ENCODE measurements at regions not wholly inside any gene's neighbourhood (a gene's known extent, or its start where the extent isn't known, plus 50 kb on each side); places are given as distances from the start of the nearest gene placed in this dataset.
A peak's percentile ranks its signal among the peaks of the same experiment; 100 is the strongest.

DNA sequence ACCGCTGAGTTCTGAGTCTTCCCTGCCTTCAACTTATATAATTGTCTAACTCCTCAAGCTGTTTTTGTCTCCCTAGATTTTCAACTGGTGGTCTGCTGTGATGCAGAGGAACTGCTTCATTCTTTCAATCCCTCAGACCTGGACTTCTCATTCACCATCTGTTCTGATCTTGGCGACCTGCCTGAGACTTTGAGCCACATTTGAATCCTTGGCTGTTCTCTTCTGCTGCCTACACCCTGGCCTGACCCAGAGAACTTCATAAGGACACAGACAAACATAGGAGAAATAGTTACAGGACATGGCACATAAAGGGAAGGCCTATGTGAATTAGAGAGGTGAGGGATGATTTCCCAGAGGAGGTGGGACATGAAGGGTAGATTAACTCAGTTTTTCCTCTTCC, 326.7 kb downstream of the PTEN start:
- Histone ChIP-seq H3K36me3 (ENCODE audit: control insufficient read depth in 3 of 3, insufficient read depth in 2 of 3, low read depth in 1 of 3, low read length in 3 of 3) (no peaks in the 10 kb centered on the region), H3K27me3 (ENCODE audit: control insufficient read depth in 3 of 3, insufficient read depth in 3 of 3, low read length in 3 of 3) (no peaks in the 10 kb centered on the region), H3K9me3 (ENCODE audit: control insufficient read depth in 2 of 2, insufficient read depth in 1 of 2, low read depth in 1 of 2, low read length in 1 of 2) (no peaks in the 10 kb centered on the region), H3K4me1 (ENCODE audit: control insufficient read depth in 3 of 3, insufficient read depth in 2 of 3, low read depth in 1 of 3, low read length in 2 of 3) (no peaks in the 10 kb centered on the region), H3K27ac (ENCODE audit: low read depth in 1 of 3, low read length in 2 of 3) (no peak overlapping the region), H3K4me3 (ENCODE audit: low read depth in 1 of 3, low read length in 3 of 3) (no peak overlapping the region)
- 84 to 93% (median 89%) methylated on average over 2 of the region's 2 CpGs for WGBS, 3 donors
- FAIRE-seq (no peak), DNase-seq (no peak)

DNA sequence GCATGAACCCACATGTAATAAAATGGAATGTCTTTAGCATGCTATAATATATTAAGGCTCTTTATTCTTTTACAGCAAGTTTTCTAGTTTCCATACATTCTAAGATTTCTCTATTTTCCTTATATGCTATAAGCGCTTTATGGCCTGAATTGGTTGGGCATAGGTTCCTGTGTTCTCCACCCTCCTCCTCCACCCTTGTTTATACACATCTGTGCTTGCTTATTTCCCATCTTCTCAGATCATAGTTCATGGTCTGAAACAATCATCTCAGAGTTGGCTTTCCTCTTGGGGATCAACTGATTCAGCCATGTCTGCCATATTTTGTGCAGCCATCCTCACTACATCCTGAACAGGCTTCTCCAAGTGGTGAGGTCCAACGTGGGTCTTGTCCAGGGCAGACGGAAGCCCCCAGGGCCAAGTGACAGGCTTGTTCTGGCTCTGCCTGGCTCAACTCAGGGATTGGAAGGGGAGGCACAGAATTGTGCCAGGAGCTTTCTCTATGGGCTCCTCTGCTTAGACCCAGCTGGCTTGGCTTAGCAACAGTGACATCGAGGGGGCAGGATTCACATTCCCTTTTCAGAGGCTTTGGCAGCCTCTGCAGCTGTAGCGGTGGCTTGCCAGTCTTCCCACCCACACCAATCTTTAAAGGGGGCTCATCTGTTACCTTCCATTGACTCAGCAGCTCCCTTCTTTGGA, 327.3 kb downstream of the PTEN start:
- H3K9me3 ChIP-seq (ENCODE audit: control insufficient read depth in 2 of 2, insufficient read depth in 1 of 2, low read depth in 1 of 2, low read length in 1 of 2): no peaks in the 10 kb centered on the region
- no peaks in the 10 kb centered on the region for H3K36me3 ChIP-seq (ENCODE audit: control insufficient read depth in 3 of 3, insufficient read depth in 2 of 3, low read depth in 1 of 3, low read length in 3 of 3)
- H3K4me3 ChIP-seq (ENCODE audit: low read depth in 1 of 3, low read length in 3 of 3): no peak overlapping the region
- WGBS, 3 donors: 83 to 93% (median 89%) methylated on average over 5 of the region's 5 CpGs
- DNase-seq (no peak), FAIRE-seq (no peak)
- H3K4me1 ChIP-seq (ENCODE audit: control insufficient read depth in 3 of 3, insufficient read depth in 2 of 3, low read depth in 1 of 3, low read length in 2 of 3): no peaks in the 10 kb centered on the region
- no peaks in the 10 kb centered on the region for H3K27me3 ChIP-seq (ENCODE audit: control insufficient read depth in 3 of 3, insufficient read depth in 3 of 3, low read length in 3 of 3)
- no peak overlapping the region for H3K27ac ChIP-seq (ENCODE audit: low read depth in 1 of 3, low read length in 2 of 3)

DNA sequence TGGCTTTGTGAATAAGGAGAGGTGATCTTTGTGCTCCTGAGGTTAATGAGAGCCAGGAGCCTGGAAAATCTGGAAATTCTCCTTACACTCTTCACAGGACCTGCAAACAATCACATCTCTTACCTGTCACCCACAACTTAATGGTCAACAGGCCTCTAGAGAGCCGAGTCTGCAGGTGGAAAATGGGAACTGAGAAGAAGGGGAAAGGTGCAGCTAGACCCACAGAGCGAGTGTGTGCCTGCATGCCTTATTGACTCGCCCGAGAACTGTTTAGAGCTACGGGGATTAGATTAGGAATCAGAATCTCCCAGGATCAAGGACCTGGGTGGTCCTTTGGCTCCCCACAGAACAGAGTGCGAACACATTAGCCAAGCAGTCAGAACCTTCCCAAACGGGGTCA, 329.6 kb downstream of the PTEN start:
- no peak overlapping the region for H3K27ac ChIP-seq (ENCODE audit: low read depth in 1 of 3, low read length in 2 of 3)
- H3K4me3 ChIP-seq (ENCODE audit: low read depth in 1 of 3, low read length in 3 of 3): no peak overlapping the region
- no peaks in the 10 kb centered on the region for H3K9me3 ChIP-seq (ENCODE audit: control insufficient read depth in 2 of 2, insufficient read depth in 1 of 2, low read depth in 1 of 2, low read length in 1 of 2)
- FAIRE-seq (no peak), DNase-seq (no peak)
- no peaks in the 10 kb centered on the region for H3K4me1 ChIP-seq (ENCODE audit: control insufficient read depth in 3 of 3, insufficient read depth in 2 of 3, low read depth in 1 of 3, low read length in 2 of 3)
- H3K27me3 ChIP-seq (ENCODE audit: control insufficient read depth in 3 of 3, insufficient read depth in 3 of 3, low read length in 3 of 3): no peaks in the 10 kb centered on the region
- H3K36me3 ChIP-seq (ENCODE audit: control insufficient read depth in 3 of 3, insufficient read depth in 2 of 3, low read depth in 1 of 3, low read length in 3 of 3): no peaks in the 10 kb centered on the region
- 89 to 93% (median 92%) methylated on average over 7 of the region's 7 CpGs for WGBS, 3 donors

DNA sequence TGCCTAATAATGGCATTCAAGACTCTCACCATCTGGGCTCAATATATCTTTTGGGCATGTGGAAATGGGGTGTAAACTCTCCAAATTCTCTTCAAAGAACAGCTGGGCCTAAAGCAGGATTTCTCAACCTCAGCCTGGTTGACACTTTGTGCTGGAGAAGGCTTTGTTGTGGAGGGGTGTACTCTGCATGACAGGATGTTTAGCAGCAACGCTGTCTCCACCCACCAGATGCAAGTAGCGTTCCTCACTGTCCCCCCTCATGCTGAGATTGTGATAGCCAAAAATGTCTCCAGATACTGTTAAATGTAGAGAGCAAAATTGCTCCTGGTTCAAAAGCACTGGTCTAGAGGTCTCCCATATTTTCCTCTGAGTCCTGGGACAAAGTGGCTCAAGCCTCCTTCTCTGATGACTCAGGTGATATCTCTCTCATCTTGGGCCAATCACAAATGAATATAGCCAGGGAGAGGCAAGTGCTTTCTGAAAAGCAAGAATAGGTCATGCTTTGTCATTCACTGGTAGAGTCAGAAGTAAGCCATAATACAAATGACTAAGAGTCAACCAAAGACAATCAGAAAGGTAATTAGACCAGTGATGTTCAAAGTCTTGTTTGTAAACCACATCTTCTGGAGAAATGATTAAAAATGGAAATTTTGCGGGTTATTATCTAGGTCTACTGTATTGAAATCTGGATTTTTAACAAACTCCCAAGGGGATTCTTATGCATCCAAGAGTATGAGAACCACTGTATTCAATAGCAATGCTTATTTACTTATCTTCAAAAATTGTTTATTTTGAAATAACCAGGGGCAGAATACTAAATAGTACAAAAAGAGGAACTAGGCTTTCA, 330.8 kb downstream of the PTEN start:
- Histone ChIP-seq H3K27ac (ENCODE audit: low read depth in 1 of 3, low read length in 2 of 3) (no peak overlapping the region), H3K27me3 (ENCODE audit: control insufficient read depth in 3 of 3, insufficient read depth in 3 of 3, low read length in 3 of 3) (no peaks in the 10 kb centered on the region), H3K9me3 (ENCODE audit: control insufficient read depth in 2 of 2, insufficient read depth in 1 of 2, low read depth in 1 of 2, low read length in 1 of 2) (no peaks in the 10 kb centered on the region), H3K36me3 (ENCODE audit: control insufficient read depth in 3 of 3, insufficient read depth in 2 of 3, low read depth in 1 of 3, low read length in 3 of 3) (no peaks in the 10 kb centered on the region), H3K4me3 (ENCODE audit: low read depth in 1 of 3, low read length in 3 of 3) (no peak overlapping the region), H3K4me1 (ENCODE audit: control insufficient read depth in 3 of 3, insufficient read depth in 2 of 3, low read depth in 1 of 3, low read length in 2 of 3) (no peaks in the 10 kb centered on the region)
- peak in 1 of 2 donors; percentile 2 for DNase-seq
- no peak for FAIRE-seq
- 66 to 90% (median 76%) methylated on average over 3 of the region's 3 CpGs for WGBS, 3 donors

- FAIRE-seq (no peak), DNase-seq (no peak)
- Histone ChIP-seq H3K4me1 (ENCODE audit: control insufficient read depth in 3 of 3, insufficient read depth in 2 of 3, low read depth in 1 of 3, low read length in 2 of 3) (no peaks in the 10 kb centered on the region), H3K9me3 (ENCODE audit: control insufficient read depth in 2 of 2, insufficient read depth in 1 of 2, low read depth in 1 of 2, low read length in 1 of 2) (no peaks in the 10 kb centered on the region), H3K27ac (ENCODE audit: low read depth in 1 of 3, low read length in 2 of 3) (no peak overlapping the region), H3K4me3 (ENCODE audit: low read depth in 1 of 3, low read length in 3 of 3) (no peak overlapping the region), H3K36me3 (ENCODE audit: control insufficient read depth in 3 of 3, insufficient read depth in 2 of 3, low read depth in 1 of 3, low read length in 3 of 3) (no peaks in the 10 kb centered on the region), H3K27me3 (ENCODE audit: control insufficient read depth in 3 of 3, insufficient read depth in 3 of 3, low read length in 3 of 3) (no peaks in the 10 kb centered on the region)
- 9 to 22% (median 14%) methylated on average over 2 of the region's 2 CpGs for WGBS, 3 donors
Measured at GRCh38 chr10:88194961-88195367, 331.5 kb downstream of the PTEN start.

DNA sequence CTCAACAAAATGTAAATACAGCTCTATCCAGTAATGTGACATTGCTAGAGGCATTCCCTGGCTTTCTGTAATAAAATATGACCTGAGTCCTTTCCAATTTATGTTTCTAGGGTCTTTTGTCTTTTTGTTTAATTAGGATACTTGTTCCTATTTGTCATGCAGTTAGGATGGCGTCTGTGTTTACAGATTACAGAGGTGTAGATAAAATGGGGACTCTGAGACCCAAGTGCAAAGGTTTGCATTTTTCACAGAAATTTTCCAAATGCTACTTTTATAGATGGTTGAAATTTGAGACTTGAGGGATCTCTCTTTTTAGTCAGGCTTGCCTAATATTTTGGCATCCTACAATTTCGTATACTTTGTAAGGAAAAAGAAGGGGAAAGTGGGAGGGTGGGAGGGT, 332.4 kb downstream of the PTEN start:
- DNase-seq (no peak), FAIRE-seq (no peak)
- Histone ChIP-seq H3K4me1 (ENCODE audit: control insufficient read depth in 3 of 3, insufficient read depth in 2 of 3, low read depth in 1 of 3, low read length in 2 of 3) (no peaks in the 10 kb centered on the region), H3K4me3 (ENCODE audit: low read depth in 1 of 3, low read length in 3 of 3) (no peak overlapping the region), H3K9me3 (ENCODE audit: control insufficient read depth in 2 of 2, insufficient read depth in 1 of 2, low read depth in 1 of 2, low read length in 1 of 2) (no peaks in the 10 kb centered on the region), H3K27ac (ENCODE audit: low read depth in 1 of 3, low read length in 2 of 3) (no peak overlapping the region), H3K27me3 (ENCODE audit: control insufficient read depth in 3 of 3, insufficient read depth in 3 of 3, low read length in 3 of 3) (no peaks in the 10 kb centered on the region), H3K36me3 (ENCODE audit: control insufficient read depth in 3 of 3, insufficient read depth in 2 of 3, low read depth in 1 of 3, low read length in 3 of 3) (no peaks in the 10 kb centered on the region)
- WGBS, 3 donors: 59 to 66% (median 61%) methylated on average over 2 of the region's 2 CpGs

DNA sequence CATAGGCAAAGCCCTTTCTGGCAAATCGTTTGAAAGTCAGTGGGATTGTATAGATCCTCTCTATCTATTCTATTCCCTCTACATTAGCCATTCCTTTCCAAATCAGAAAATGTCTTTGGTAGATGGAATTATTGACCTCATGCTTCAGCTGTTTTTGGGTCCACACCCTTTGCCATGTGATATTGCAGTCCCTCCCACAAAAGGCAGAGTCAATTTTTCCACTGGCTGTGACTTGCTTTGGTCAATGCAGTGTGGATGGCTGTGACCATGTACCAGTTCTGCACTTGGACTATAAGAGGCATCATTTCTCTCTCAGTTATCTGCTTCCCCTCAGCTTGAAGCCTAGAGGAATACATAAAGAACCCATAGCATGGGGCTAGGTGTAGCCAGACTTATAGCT, 332.9 kb downstream of the PTEN start:
- H3K9me3 ChIP-seq (ENCODE audit: control insufficient read depth in 2 of 2, insufficient read depth in 1 of 2, low read depth in 1 of 2, low read length in 1 of 2): no peaks in the 10 kb centered on the region
- no peak overlapping the region for H3K27ac ChIP-seq (ENCODE audit: low read depth in 1 of 3, low read length in 2 of 3)
- H3K27me3 ChIP-seq (ENCODE audit: control insufficient read depth in 3 of 3, insufficient read depth in 3 of 3, low read length in 3 of 3): no peaks in the 10 kb centered on the region
- no peaks in the 10 kb centered on the region for H3K36me3 ChIP-seq (ENCODE audit: control insufficient read depth in 3 of 3, insufficient read depth in 2 of 3, low read depth in 1 of 3, low read length in 3 of 3)
- whole genome bisulfite sequencing, 3 donors: 52 to 68% (median 54%) methylated on average over 1 of the region's 1 CpG
- H3K4me3 ChIP-seq (ENCODE audit: low read depth in 1 of 3, low read length in 3 of 3): no peak overlapping the region
- H3K4me1 ChIP-seq (ENCODE audit: control insufficient read depth in 3 of 3, insufficient read depth in 2 of 3, low read depth in 1 of 3, low read length in 2 of 3): no peaks in the 10 kb centered on the region
- FAIRE-seq: no peak
- no peak for DNase-seq

GRCh38 chr10:88198023-88198422, 334.6 kb downstream of the PTEN start:
- WGBS, 3 donors: 84 to 93% (median 88%) methylated on average over 3 of the region's 3 CpGs
- Histone ChIP-seq H3K27me3 (ENCODE audit: control insufficient read depth in 3 of 3, insufficient read depth in 3 of 3, low read length in 3 of 3) (no peaks in the 10 kb centered on the region), H3K9me3 (ENCODE audit: control insufficient read depth in 2 of 2, insufficient read depth in 1 of 2, low read depth in 1 of 2, low read length in 1 of 2) (no peaks in the 10 kb centered on the region), H3K4me1 (ENCODE audit: control insufficient read depth in 3 of 3, insufficient read depth in 2 of 3, low read depth in 1 of 3, low read length in 2 of 3) (no peaks in the 10 kb centered on the region), H3K27ac (ENCODE audit: low read depth in 1 of 3, low read length in 2 of 3) (no peak overlapping the region), H3K36me3 (ENCODE audit: control insufficient read depth in 3 of 3, insufficient read depth in 2 of 3, low read depth in 1 of 3, low read length in 3 of 3) (no peaks in the 10 kb centered on the region), H3K4me3 (ENCODE audit: low read depth in 1 of 3, low read length in 3 of 3) (no peak overlapping the region)
- DNase-seq (no peak), FAIRE-seq (no peak)

Data from small intestine (tissue), 7 donors.